Transverse colon (tissue), 4 donors: ENCODE measurements at regions not wholly inside any gene's neighbourhood (a gene's known extent, or its start where the extent isn't known, plus 50 kb on each side); places are given as distances from the start of the nearest gene placed in this dataset.
"Not testable (repeated sequence)": the region's sequence is repeated elsewhere in the genome, so short reads cannot be mapped to it uniquely, and the experiment has no call there.

Experiments
- EP300 ChIP-seq: sonication (generic); formaldehyde crosslinking; IDR thresholded peaks from one replicate; pipeline ENCODE4 v1.6.1; 2017; ENCODE audit warnings: antibody characterized with exemption, low read depth
- POLR2A ChIP-seq: fragments of 450-650 bp; IDR thresholded peaks from one replicate; pipeline ENCODE4 v1.6.1; 2016; ENCODE audit warnings: antibody characterized with exemption, mild to moderate bottlenecking, moderate library complexity
- POLR2AphosphoS5 ChIP-seq, 3 donors: sonication (generic); formaldehyde crosslinking; IDR thresholded peaks; one replicate each; pipeline ENCODE4 v1.6.1; 2016; ENCODE audit warnings: antibody characterized with exemption in 3 of 3
- TF ChIP-seq, protein P1 (sequence below), 5 experiments: fragments of 200-600 bp in 3 of 5; fragments of 450-650 bp in 2 of 5; sonication (generic) in 3 of 5; IDR thresholded peaks; 1 replicate in 2 of 5; 2 replicates in 3 of 5; pipeline ENCODE4 v1.5.1; 2016 to 2017; ENCODE audit warnings: antibody characterized with exemption in 5 of 5, inconsistent platforms in 3 of 5, mild to moderate bottlenecking in 2 of 5, moderate library complexity in 1 of 5

DNA sequence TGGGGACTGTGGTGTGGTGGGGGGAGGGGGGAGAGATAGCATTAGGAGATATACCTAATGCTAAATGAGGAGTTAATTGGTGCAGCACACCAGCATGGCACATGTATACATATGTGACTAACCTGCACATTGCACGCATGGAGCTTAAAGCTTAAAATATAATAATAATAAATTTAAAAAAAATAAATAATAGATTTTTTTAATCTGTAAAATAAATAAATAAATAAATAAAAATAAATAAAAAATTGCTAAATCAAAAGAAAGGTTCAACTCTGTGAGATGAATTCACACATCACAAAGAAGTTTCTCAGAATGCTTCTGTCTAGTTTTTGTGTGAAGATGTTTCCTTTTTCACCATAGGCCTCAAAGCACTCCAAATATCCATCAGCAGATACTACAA is 1793.7 kb downstream of the UQCRFS1 start:
- TF ChIP-seq, protein P1, sequence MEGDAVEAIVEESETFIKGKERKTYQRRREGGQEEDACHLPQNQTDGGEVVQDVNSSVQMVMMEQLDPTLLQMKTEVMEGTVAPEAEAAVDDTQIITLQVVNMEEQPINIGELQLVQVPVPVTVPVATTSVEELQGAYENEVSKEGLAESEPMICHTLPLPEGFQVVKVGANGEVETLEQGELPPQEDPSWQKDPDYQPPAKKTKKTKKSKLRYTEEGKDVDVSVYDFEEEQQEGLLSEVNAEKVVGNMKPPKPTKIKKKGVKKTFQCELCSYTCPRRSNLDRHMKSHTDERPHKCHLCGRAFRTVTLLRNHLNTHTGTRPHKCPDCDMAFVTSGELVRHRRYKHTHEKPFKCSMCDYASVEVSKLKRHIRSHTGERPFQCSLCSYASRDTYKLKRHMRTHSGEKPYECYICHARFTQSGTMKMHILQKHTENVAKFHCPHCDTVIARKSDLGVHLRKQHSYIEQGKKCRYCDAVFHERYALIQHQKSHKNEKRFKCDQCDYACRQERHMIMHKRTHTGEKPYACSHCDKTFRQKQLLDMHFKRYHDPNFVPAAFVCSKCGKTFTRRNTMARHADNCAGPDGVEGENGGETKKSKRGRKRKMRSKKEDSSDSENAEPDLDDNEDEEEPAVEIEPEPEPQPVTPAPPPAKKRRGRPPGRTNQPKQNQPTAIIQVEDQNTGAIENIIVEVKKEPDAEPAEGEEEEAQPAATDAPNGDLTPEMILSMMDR (IDR thresholded peaks at IDR 0.05) = not testable (repeated sequence)
- not testable (repeated sequence) for TF ChIP-seq POLR2A; EP300; POLR2AphosphoS5 (IDR thresholded peaks at IDR 0.05)
